Upper lobe of left lung (tissue), 6 donors: ENCODE measurements at regions not wholly inside any gene's neighbourhood (a gene's known extent, or its start where the extent isn't known, plus 50 kb on each side); places are given as distances from the start of the nearest gene placed in this dataset.
A peak's percentile ranks its signal among the peaks of the same experiment; 100 is the strongest.

Experiments
- ATAC-seq, 2 donors: fragments of 200-7000 bp; cut with Tn5 transposase; one replicate each; pipeline ENCODE4 v1.9.1; 2022; ENCODE audit warnings: mild to moderate bottlenecking in 2 of 2, moderate library complexity in 2 of 2; ENCODE audit not compliant: low FRiP score in 2 of 2
- DNase-seq, 2 donors: peaks; one replicate each; pipeline ENCODE4 v3.0.0-alpha.2; 2019 to 2020
- H3K27ac ChIP-seq, 4 donors: fragments of 200-600 bp; sonication (generic); one replicate each; pipeline ENCODE4 v1.5.1; 2016 to 2019
- H3K27me3 ChIP-seq, 4 donors: fragments of 200-600 bp; sonication (generic); one replicate each; pipeline ENCODE4 v1.5.1; 2017 to 2019
- H3K36me3 ChIP-seq, 4 donors: fragments of 200-600 bp; sonication (generic); one replicate each; pipeline ENCODE4 v1.5.1; 2016 to 2019
- H3K4me1 ChIP-seq, 4 donors: fragments of 200-600 bp; sonication (generic); one replicate each; pipeline ENCODE4 v1.5.1; 2018 to 2019
- H3K4me3 ChIP-seq, 4 donors: fragments of 200-600 bp; sonication (generic); one replicate each; pipeline ENCODE4 v1.5.1; 2017 to 2019; ENCODE audit warnings: mild to moderate bottlenecking in 2 of 4, moderate library complexity in 1 of 4
- H3K9me3 ChIP-seq, 4 donors: fragments of 200-600 bp; sonication (generic); one replicate each; pipeline ENCODE4 v1.5.1; 2018 to 2019
- EP300 ChIP-seq, 4 donors: sonication (generic); formaldehyde crosslinking; IDR thresholded peaks; one replicate each; pipeline ENCODE4 v1.5.1; 2017; ENCODE audit warnings: antibody characterized with exemption in 4 of 4, control low read depth in 2 of 4
- POLR2A ChIP-seq, 4 donors: fragments of 450-650 bp; IDR thresholded peaks; one replicate each; pipeline ENCODE4 v1.5.1; 2016 to 2017; ENCODE audit warnings: antibody characterized with exemption in 4 of 4, mild to moderate bottlenecking in 2 of 4
- POLR2AphosphoS5 ChIP-seq, 2 donors: sonication (generic); formaldehyde crosslinking; IDR thresholded peaks; one replicate each; pipeline ENCODE4 v1.5.1; 2017; ENCODE audit warnings: antibody characterized with exemption in 2 of 2
- WGBS, 2 donors: methylation state at CpG; one replicate each; pipeline ENCODE4 v1.1.5; 2017 to 2018; 5-methylcytosine and 5-hydroxymethylcytosine counted together
- TF ChIP-seq, protein P1 (sequence below), 6 experiments: fragments of 450-650 bp in 4 of 6; fragments of 200-600 bp in 2 of 6; sonication (generic) in 2 of 6; IDR thresholded peaks; one replicate each; pipeline ENCODE4 v1.5.1; 2016 to 2019; ENCODE audit warnings: antibody characterized with exemption in 6 of 6
- donor health status: DM: no; HTN: no; CAD: no; lungs with moderate emphysema.
- donor health status: DM: no; HTN: yes; CAD: no; lungs with severe emphysema.

DNA sequence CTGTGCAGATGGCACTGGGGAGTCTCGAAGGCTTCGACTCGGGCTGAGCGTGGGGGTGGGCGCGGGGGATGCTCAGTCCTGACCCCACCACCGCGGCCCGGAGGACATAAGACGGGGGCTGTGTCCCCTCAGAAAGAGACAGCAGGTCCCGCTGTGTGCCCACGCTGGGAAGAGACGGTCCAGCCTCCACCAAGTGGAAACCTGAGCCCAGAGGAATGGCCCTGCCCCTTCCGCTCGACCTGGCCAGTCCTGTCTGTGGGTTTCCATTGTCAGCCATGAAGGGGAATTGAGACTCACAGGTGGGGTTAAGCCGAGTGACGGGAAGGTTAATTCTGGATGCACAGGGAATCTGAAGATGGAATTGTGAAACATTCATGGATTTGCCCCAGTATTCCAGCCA is 442.7 kb downstream of the PREX1 start:
- peak in 1 of 2 donors; percentile 10 for ATAC-seq
- no peak for DNase-seq
- TF ChIP-seq EP300 (IDR thresholded peaks at IDR 0.05), result no peak
- TF ChIP-seq POLR2A (IDR thresholded peaks at IDR 0.05), result no peak
- TF ChIP-seq, protein P1, sequence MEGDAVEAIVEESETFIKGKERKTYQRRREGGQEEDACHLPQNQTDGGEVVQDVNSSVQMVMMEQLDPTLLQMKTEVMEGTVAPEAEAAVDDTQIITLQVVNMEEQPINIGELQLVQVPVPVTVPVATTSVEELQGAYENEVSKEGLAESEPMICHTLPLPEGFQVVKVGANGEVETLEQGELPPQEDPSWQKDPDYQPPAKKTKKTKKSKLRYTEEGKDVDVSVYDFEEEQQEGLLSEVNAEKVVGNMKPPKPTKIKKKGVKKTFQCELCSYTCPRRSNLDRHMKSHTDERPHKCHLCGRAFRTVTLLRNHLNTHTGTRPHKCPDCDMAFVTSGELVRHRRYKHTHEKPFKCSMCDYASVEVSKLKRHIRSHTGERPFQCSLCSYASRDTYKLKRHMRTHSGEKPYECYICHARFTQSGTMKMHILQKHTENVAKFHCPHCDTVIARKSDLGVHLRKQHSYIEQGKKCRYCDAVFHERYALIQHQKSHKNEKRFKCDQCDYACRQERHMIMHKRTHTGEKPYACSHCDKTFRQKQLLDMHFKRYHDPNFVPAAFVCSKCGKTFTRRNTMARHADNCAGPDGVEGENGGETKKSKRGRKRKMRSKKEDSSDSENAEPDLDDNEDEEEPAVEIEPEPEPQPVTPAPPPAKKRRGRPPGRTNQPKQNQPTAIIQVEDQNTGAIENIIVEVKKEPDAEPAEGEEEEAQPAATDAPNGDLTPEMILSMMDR (IDR thresholded peaks at IDR 0.05), result no peak
- TF ChIP-seq POLR2AphosphoS5 (IDR thresholded peaks at IDR 0.05), result no peak
- Histone ChIP-seq H3K36me3 (no peaks in the 10 kb centered on the region), H3K27ac (no peak overlapping the region), H3K9me3 (no peaks in the 10 kb centered on the region), H3K27me3 (no peaks in the 10 kb centered on the region), H3K4me3 (no peak overlapping the region), H3K4me1 (no peaks in the 10 kb centered on the region)
- WGBS, 2 donors, result 80 to 91% methylated on average over 4 to 17 of the region's 17 CpGs

DNA sequence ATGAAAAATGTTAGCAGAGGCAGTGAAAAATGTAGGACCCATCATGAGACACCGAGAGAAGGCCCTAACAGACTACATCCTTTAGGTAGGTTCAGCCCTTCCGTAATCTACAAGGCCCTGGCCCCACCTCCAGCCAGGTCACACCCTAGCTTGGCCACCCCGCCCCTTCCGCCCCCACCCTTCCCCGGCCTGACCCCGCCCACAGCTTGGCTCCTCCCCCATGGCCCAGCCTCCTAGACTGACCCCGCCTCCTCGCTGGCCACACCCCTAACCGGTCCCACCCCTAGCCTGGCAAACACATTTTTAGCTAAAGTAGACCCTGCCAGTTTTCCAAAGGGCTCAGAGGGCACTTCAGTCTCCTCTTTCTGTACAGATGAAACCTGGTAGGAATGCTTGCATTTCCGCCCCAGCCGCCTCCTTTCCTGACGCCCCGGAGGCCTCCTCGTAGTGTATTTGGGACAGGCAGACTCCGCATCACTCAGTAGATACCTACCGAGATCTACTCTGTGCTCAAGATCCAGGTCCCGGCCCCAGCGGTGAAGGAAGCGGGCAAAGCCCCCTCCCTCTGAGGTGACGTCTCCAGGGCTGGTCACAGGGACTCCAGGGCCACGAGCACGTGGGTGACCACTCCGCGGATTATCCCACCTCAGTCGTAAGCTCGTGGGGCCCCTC is 443.5 kb downstream of the PREX1 start:
- Histone ChIP-seq H3K4me3 (no peak overlapping the region), H3K27me3 (no peaks in the 10 kb centered on the region), H3K36me3 (no peaks in the 10 kb centered on the region), H3K9me3 (no peaks in the 10 kb centered on the region), H3K4me1 (no peaks in the 10 kb centered on the region), H3K27ac (no peak overlapping the region)
- WGBS, 2 donors, result 74 to 85% methylated on average over 5 to 26 of the region's 26 CpGs
- TF ChIP-seq POLR2AphosphoS5 (IDR thresholded peaks at IDR 0.05) (no peak), EP300 (IDR thresholded peaks at IDR 0.05) (no peak), POLR2A (IDR thresholded peaks at IDR 0.05) (no peak)
- TF ChIP-seq, protein P1 (IDR thresholded peaks at IDR 0.05), result no peak
- ATAC-seq (no peak), DNase-seq (no peak)

DNA sequence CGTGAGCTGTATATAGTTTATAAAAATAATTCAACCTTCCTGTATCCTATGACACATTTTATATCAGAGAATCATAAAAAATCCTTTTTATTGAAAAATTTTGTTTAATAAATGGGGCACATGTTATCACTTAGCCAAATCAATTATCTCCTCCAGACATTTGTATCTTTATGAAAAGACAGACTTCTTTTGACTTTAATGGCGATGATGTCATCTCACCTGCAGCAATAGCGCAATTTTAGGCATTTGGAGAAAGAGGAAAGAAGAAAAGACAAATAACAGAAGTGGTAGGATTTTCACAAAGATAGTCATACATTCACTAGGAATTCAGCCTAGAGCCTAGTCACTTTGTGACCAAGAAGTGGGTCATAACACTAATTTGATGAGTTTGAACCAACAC is 444.5 kb downstream of the PREX1 start:
- ATAC-seq, result no peak
- Histone ChIP-seq H3K9me3 (no peaks in the 10 kb centered on the region), H3K27ac (no peak overlapping the region), H3K36me3 (no peaks in the 10 kb centered on the region), H3K4me1 (no peaks in the 10 kb centered on the region), H3K27me3 (no peaks in the 10 kb centered on the region), H3K4me3 (no peak overlapping the region)
- DNase-seq, result no peak
- 91 to 93% methylated on average over 3 of the region's 3 CpGs for WGBS, 2 donors
- TF ChIP-seq POLR2A (IDR thresholded peaks at IDR 0.05), result no peak
- TF ChIP-seq POLR2AphosphoS5 (IDR thresholded peaks at IDR 0.05), result no peak
- no peak for TF ChIP-seq EP300 (IDR thresholded peaks at IDR 0.05)
- TF ChIP-seq, protein P1 (IDR thresholded peaks at IDR 0.05), result no peak

GRCh38 chr20:48382304-48382703 is 445.5 kb downstream of the PREX1 start:
- H3K4me1 ChIP-seq, result no peaks in the 10 kb centered on the region
- ATAC-seq (no peak), DNase-seq (no peak)
- no peak overlapping the region for H3K27ac ChIP-seq
- H3K9me3 ChIP-seq, result no peaks in the 10 kb centered on the region
- 79 to 92% methylated on average over 5 of the region's 5 CpGs for WGBS, 2 donors
- H3K27me3 ChIP-seq, result no peaks in the 10 kb centered on the region
- TF ChIP-seq EP300 (IDR thresholded peaks at IDR 0.05), result no peak
- TF ChIP-seq, protein P1 (IDR thresholded peaks at IDR 0.05), result no peak
- TF ChIP-seq POLR2AphosphoS5 (IDR thresholded peaks at IDR 0.05), result no peak
- TF ChIP-seq POLR2A (IDR thresholded peaks at IDR 0.05), result no peak
- no peak overlapping the region for H3K4me3 ChIP-seq
- H3K36me3 ChIP-seq, result no peaks in the 10 kb centered on the region
